ENCODE measurements at regions not wholly inside any gene's neighbourhood (a gene's known extent, or its start where the extent isn't known, plus 50 kb on each side); places are given as distances from the start of the nearest gene placed in this dataset.

DNA sequence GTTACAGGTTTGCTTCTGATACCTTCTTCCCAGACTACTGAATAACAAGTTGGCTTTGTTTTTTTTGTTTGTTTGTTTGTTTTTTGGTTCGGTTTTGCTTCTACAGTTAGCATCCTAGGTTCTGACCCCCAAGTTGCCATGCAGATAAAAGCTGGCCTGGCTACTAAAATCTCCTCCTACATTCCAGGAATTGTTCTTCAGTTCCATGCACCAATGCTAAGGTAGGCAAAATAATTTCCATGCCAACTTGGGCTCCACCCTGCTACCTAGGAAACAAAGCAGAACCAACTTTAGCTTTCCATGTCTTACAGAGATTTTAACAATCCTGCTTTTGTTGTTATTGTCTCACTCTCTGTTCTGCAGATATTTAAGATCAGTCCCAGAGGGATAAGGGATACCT, 495.5 kb upstream of the SOX9 start:
- TF ChIP-seq, protein P1, sequence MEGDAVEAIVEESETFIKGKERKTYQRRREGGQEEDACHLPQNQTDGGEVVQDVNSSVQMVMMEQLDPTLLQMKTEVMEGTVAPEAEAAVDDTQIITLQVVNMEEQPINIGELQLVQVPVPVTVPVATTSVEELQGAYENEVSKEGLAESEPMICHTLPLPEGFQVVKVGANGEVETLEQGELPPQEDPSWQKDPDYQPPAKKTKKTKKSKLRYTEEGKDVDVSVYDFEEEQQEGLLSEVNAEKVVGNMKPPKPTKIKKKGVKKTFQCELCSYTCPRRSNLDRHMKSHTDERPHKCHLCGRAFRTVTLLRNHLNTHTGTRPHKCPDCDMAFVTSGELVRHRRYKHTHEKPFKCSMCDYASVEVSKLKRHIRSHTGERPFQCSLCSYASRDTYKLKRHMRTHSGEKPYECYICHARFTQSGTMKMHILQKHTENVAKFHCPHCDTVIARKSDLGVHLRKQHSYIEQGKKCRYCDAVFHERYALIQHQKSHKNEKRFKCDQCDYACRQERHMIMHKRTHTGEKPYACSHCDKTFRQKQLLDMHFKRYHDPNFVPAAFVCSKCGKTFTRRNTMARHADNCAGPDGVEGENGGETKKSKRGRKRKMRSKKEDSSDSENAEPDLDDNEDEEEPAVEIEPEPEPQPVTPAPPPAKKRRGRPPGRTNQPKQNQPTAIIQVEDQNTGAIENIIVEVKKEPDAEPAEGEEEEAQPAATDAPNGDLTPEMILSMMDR (IDR thresholded peaks at IDR 0.05) = no peak
- TF ChIP-seq, protein P2, sequence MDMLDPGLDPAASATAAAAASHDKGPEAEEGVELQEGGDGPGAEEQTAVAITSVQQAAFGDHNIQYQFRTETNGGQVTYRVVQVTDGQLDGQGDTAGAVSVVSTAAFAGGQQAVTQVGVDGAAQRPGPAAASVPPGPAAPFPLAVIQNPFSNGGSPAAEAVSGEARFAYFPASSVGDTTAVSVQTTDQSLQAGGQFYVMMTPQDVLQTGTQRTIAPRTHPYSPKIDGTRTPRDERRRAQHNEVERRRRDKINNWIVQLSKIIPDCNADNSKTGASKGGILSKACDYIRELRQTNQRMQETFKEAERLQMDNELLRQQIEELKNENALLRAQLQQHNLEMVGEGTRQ (IDR thresholded peaks at IDR 0.05) = no peak
